Neural cell (in vitro differentiated cells): ENCODE measurements at regions not wholly inside any gene's neighbourhood (a gene's known extent, or its start where the extent isn't known, plus 50 kb on each side); places are given as distances from the start of the nearest gene placed in this dataset.

Source experiments
- H2AFZ ChIP-seq: fragments of 200-600, 300-800 bp; sonication (generic), shearing (Covaris generic); 2 replicates; pipeline ENCODE4 v1.6.0; 2014; ENCODE audit warnings: low read depth, mild to moderate bottlenecking, antibody characterized with exemption, low read length, moderate library complexity
- H3F3A ChIP-seq: fragments of 200-600 bp; shearing (Covaris generic); 2 replicates; pipeline ENCODE4 v1.6.1; 2016; ENCODE audit warnings: mild to moderate bottlenecking, moderate library complexity, mixed read lengths, antibody characterized with exemption, low read length; ENCODE audit not compliant: insufficient read depth, poor library complexity, severe bottlenecking
- H3K27ac ChIP-seq: fragments of 200-600, 300-800 bp; sonication (generic), shearing (Covaris generic); 2 replicates; pipeline ENCODE4 v1.5.1; 2014; ENCODE audit warnings: mild to moderate bottlenecking, low read length, moderate library complexity
- H3K27me3 ChIP-seq: fragments of 300-800, 200-600 bp; sonication (generic), shearing (Covaris generic); 2 replicates; pipeline ENCODE4 v1.6.0; 2014; ENCODE audit warnings: mild to moderate bottlenecking, low read depth, low read length, moderate library complexity; ENCODE audit not compliant: insufficient read depth
- H3K36me3 ChIP-seq: fragments of 300-800, 200-600 bp; sonication (generic), shearing (Covaris generic); 2 replicates; pipeline ENCODE4 v1.5.1; 2014; ENCODE audit warnings: mild to moderate bottlenecking, antibody characterized with exemption, low read length, moderate library complexity; ENCODE audit not compliant: insufficient read depth
- H3K4me2 ChIP-seq: fragments of 300-800, 200-600 bp; sonication (generic), shearing (Covaris generic); 2 replicates; pipeline ENCODE4 v1.6.0; 2014; ENCODE audit warnings: mild to moderate bottlenecking, low read length
- H3K4me3 ChIP-seq: fragments of 300-800, 200-600 bp; sonication (generic), shearing (Covaris generic); 2 replicates; pipeline ENCODE4 v1.5.1; 2014; ENCODE audit warnings: mild to moderate bottlenecking, low read length, moderate library complexity
- H3K79me2 ChIP-seq: fragments of 200-600 bp; shearing (Covaris generic); replicated peaks from 2 replicates; pipeline ENCODE4 v1.6.0; 2014; ENCODE audit warnings: mild to moderate bottlenecking, low read length, moderate library complexity; ENCODE audit not compliant: insufficient read depth
- H3K9ac ChIP-seq: fragments of 300-800, 200-600 bp; sonication (generic), shearing (Covaris generic); 2 replicates; pipeline ENCODE4 v1.6.1; 2016; ENCODE audit warnings: mild to moderate bottlenecking, low read length, mixed read lengths
- H3K9me2 ChIP-seq: fragments of 200-600 bp; shearing (Covaris generic); 2 replicates; pipeline ENCODE4 v1.6.1; 2016; ENCODE audit warnings: mild to moderate bottlenecking, low read length, mixed read lengths; ENCODE audit not compliant: insufficient read depth
- H3K9me3 ChIP-seq: fragments of 200-600, 300-800 bp; sonication (generic), shearing (Covaris generic); 2 replicates; pipeline ENCODE4 v1.6.1; 2016; ENCODE audit warnings: mild to moderate bottlenecking, mixed run types, low read length, moderate library complexity, mixed read lengths
- H4K20me1 ChIP-seq: fragments of 200-600 bp; shearing (Covaris generic); 2 replicates; pipeline ENCODE4 v1.6.1; 2016; ENCODE audit warnings: mild to moderate bottlenecking, mixed run types; ENCODE audit not compliant: insufficient read depth
- EP300 ChIP-seq: fragments of 450-650 bp; conservative IDR thresholded peaks from 2 replicates; pipeline ENCODE4 v1.6.1; 2014; ENCODE audit warnings: antibody characterized with exemption, mild to moderate bottlenecking, moderate library complexity; ENCODE audit not compliant: poor library complexity, severe bottlenecking
- EZH2 ChIP-seq: fragments of 200-600, 300-800 bp; shearing (Covaris generic), sonication (generic); IDR thresholded peaks from 2 replicates; pipeline ENCODE4 v1.6.1; 2014; ENCODE audit warnings: antibody characterized with exemption, low read length, borderline replicate concordance, mild to moderate bottlenecking; ENCODE audit not compliant: insufficient read depth, poor library complexity, severe bottlenecking
- MXI1 ChIP-seq: fragments of 450-650 bp; conservative IDR thresholded peaks from 2 replicates; pipeline ENCODE4 v1.6.1; 2014; ENCODE audit warnings: antibody characterized with exemption, mild to moderate bottlenecking; ENCODE audit not compliant: poor library complexity, severe bottlenecking
- POLR2AphosphoS5 ChIP-seq: IDR thresholded peaks from 2 replicates; pipeline ENCODE4 v1.6.1; 2012
- RAD21 ChIP-seq: fragments of 450-650 bp; conservative IDR thresholded peaks from 2 replicates; pipeline ENCODE4 v1.6.1; 2014; ENCODE audit warnings: antibody characterized with exemption, mild to moderate bottlenecking, moderate library complexity
- SMC3 ChIP-seq: fragments of 450-650 bp; conservative IDR thresholded peaks from 2 replicates; pipeline ENCODE4 v1.6.1; 2014; ENCODE audit warnings: antibody characterized with exemption, mild to moderate bottlenecking, moderate library complexity; ENCODE audit not compliant: poor library complexity
- TAF1 ChIP-seq: IDR thresholded peaks from 2 replicates; pipeline ENCODE4 v1.6.1; 2012; ENCODE audit warnings: low read depth
- TF ChIP-seq, protein P1 (sequence below): IDR thresholded peaks from 2 replicates; pipeline ENCODE4 v1.6.1; 2012; ENCODE audit warnings: borderline replicate concordance
- TF ChIP-seq, protein P2 (sequence below): fragments of 450-650 bp; IDR thresholded peaks from 2 replicates; pipeline ENCODE4 v1.5.1; 2014; ENCODE audit warnings: antibody characterized with exemption, mild to moderate bottlenecking, moderate library complexity; ENCODE audit not compliant: poor library complexity, severe bottlenecking

DNA sequence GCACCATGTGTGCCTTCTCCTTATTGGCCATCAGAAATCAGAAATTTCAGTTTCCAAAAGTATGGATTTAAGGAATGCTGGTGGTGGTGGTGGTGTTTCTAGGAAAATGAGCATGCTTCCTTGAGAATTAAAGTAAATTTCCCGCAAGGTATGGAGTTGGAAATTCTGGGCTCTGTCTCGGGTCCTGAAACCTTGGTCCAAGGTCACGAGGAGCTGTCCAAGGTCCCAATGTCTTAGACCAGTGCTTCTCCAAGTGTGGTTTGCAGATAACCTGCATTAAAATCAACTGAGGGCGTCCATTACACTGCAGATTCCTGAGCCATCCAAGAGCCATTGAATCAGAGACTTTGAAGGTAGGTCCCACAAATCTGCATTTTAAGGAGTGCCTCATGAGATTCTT, 210.9 kb upstream of the PKDCC start:
- Histone ChIP-seq H3K27me3 (peaks cover 15% of the 10 kb centered on the region), H3K4me2 (no peak overlapping the region), H3K9ac (no peak overlapping the region), H3K9me3 (no peaks in the 10 kb centered on the region), H2AFZ (no peak overlapping the region), H4K20me1 (no peaks in the 10 kb centered on the region), H3K27ac (no peak overlapping the region), H3K4me3 (no peak overlapping the region), H3K36me3 (no peaks in the 10 kb centered on the region), H3F3A (peaks cover 7% of the 10 kb centered on the region), H3K9me2 (no peaks in the 10 kb centered on the region), H3K79me2 (no peaks in the 10 kb centered on the region)
- TF ChIP-seq MXI1 = no peak
- TF ChIP-seq, protein P1, sequence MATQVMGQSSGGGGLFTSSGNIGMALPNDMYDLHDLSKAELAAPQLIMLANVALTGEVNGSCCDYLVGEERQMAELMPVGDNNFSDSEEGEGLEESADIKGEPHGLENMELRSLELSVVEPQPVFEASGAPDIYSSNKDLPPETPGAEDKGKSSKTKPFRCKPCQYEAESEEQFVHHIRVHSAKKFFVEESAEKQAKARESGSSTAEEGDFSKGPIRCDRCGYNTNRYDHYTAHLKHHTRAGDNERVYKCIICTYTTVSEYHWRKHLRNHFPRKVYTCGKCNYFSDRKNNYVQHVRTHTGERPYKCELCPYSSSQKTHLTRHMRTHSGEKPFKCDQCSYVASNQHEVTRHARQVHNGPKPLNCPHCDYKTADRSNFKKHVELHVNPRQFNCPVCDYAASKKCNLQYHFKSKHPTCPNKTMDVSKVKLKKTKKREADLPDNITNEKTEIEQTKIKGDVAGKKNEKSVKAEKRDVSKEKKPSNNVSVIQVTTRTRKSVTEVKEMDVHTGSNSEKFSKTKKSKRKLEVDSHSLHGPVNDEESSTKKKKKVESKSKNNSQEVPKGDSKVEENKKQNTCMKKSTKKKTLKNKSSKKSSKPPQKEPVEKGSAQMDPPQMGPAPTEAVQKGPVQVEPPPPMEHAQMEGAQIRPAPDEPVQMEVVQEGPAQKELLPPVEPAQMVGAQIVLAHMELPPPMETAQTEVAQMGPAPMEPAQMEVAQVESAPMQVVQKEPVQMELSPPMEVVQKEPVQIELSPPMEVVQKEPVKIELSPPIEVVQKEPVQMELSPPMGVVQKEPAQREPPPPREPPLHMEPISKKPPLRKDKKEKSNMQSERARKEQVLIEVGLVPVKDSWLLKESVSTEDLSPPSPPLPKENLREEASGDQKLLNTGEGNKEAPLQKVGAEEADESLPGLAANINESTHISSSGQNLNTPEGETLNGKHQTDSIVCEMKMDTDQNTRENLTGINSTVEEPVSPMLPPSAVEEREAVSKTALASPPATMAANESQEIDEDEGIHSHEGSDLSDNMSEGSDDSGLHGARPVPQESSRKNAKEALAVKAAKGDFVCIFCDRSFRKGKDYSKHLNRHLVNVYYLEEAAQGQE = peak; percentile 82

DNA sequence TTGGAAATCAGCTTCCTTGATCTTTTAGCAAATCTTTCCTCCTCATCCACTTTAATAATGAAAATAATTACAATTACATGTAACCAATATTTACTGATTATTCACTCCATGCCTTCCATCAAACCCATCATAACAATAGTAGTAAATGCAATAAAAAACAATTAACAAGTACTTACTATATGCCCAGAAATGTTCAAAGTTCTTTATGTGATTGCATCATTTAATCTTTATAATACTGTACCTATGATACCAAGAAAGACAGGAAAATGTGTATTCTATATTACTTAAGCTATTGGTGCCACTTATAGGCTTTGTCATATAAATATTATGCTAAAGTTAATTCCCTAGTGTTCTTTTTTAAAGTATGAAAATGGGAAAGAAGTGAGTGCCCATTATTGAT, 210.2 kb upstream of the PKDCC start:
- H4K20me1 ChIP-seq = no peaks in the 10 kb centered on the region
- H3K36me3 ChIP-seq = no peaks in the 10 kb centered on the region
- H3K4me2 ChIP-seq = no peak overlapping the region
- no peaks in the 10 kb centered on the region for H3K9me3 ChIP-seq
- H3K9ac ChIP-seq = no peak overlapping the region
- H3K9me2 ChIP-seq = no peaks in the 10 kb centered on the region
- TF ChIP-seq SMC3 = no peak
- TF ChIP-seq MXI1 = no peak
- TF ChIP-seq, protein P1 = no peak
- no peak for TF ChIP-seq POLR2AphosphoS5
- TF ChIP-seq, protein P2, sequence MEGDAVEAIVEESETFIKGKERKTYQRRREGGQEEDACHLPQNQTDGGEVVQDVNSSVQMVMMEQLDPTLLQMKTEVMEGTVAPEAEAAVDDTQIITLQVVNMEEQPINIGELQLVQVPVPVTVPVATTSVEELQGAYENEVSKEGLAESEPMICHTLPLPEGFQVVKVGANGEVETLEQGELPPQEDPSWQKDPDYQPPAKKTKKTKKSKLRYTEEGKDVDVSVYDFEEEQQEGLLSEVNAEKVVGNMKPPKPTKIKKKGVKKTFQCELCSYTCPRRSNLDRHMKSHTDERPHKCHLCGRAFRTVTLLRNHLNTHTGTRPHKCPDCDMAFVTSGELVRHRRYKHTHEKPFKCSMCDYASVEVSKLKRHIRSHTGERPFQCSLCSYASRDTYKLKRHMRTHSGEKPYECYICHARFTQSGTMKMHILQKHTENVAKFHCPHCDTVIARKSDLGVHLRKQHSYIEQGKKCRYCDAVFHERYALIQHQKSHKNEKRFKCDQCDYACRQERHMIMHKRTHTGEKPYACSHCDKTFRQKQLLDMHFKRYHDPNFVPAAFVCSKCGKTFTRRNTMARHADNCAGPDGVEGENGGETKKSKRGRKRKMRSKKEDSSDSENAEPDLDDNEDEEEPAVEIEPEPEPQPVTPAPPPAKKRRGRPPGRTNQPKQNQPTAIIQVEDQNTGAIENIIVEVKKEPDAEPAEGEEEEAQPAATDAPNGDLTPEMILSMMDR = no peak
- TF ChIP-seq EZH2 = no peak
- no peak for TF ChIP-seq TAF1
- TF ChIP-seq RAD21 = no peak
- TF ChIP-seq EP300 = no peak
- H2AFZ ChIP-seq = no peak overlapping the region
- H3F3A ChIP-seq = peaks cover 7% of the 10 kb centered on the region
- H3K27me3 ChIP-seq = peaks cover 15% of the 10 kb centered on the region
- H3K4me3 ChIP-seq = no peak overlapping the region
- H3K79me2 ChIP-seq = no peaks in the 10 kb centered on the region
- H3K27ac ChIP-seq = no peak overlapping the region
